ENCODE measurements at regions not wholly inside any gene's neighbourhood (a gene's known extent, or its start where the extent isn't known, plus 50 kb on each side); places are given as distances from the start of the nearest gene placed in this dataset.

- no peak for TF ChIP-seq POLR2A (IDR thresholded peaks at IDR 0.05)
- TF ChIP-seq, protein P1, sequence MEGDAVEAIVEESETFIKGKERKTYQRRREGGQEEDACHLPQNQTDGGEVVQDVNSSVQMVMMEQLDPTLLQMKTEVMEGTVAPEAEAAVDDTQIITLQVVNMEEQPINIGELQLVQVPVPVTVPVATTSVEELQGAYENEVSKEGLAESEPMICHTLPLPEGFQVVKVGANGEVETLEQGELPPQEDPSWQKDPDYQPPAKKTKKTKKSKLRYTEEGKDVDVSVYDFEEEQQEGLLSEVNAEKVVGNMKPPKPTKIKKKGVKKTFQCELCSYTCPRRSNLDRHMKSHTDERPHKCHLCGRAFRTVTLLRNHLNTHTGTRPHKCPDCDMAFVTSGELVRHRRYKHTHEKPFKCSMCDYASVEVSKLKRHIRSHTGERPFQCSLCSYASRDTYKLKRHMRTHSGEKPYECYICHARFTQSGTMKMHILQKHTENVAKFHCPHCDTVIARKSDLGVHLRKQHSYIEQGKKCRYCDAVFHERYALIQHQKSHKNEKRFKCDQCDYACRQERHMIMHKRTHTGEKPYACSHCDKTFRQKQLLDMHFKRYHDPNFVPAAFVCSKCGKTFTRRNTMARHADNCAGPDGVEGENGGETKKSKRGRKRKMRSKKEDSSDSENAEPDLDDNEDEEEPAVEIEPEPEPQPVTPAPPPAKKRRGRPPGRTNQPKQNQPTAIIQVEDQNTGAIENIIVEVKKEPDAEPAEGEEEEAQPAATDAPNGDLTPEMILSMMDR (IDR thresholded peaks at IDR 0.05): no peak
Observed at GRCh38 chr2:121142452-121142851, 142.6 kb downstream of the TFCP2L1 start.

All from ovary (tissue), 3 donors.